HG03196 (cell line): ENCODE measurements at regions not wholly inside any gene's neighbourhood (a gene's known extent, or its start where the extent isn't known, plus 50 kb on each side); places are given as distances from the start of the nearest gene placed in this dataset.
"Not testable (repeated sequence)": the region's sequence is repeated elsewhere in the genome, so short reads cannot be mapped to it uniquely, and the experiment has no call there.

Source experiments
- ATAC-seq: cut with Tn5 transposase; IDR thresholded peaks from one replicate; pipeline ENCODE4 v1.9.1; 2021; ENCODE audit not compliant: unreplicated experiment

GRCh38 chr4:148684638-148685037 is 242.4 kb upstream of the NR3C2 start:
- no peak for ATAC-seq

- no peak for ATAC-seq
Measured at GRCh38 chr4:148680884-148681283, 238.7 kb upstream of the NR3C2 start.

GRCh38 chr4:148676344-148676743 is 234.1 kb upstream of the NR3C2 start:
- ATAC-seq = no peak

GRCh38 chr4:148674876-148675275 is 232.7 kb upstream of the NR3C2 start:
- ATAC-seq = no peak

- ATAC-seq = no peak
Measured at GRCh38 chr4:148664636-148665035, 222.4 kb upstream of the NR3C2 start.

- ATAC-seq = no peak
Measured at GRCh38 chr4:148654131-148654530, 211.9 kb upstream of the NR3C2 start.

GRCh38 chr4:148653681-148654080 is 211.5 kb upstream of the NR3C2 start:
- no peak for ATAC-seq

- no peak for ATAC-seq
Measured at GRCh38 chr4:148651991-148652390, 209.8 kb upstream of the NR3C2 start.

- no peak for ATAC-seq
Measured at GRCh38 chr4:148649652-148650331, 207.6 kb upstream of the NR3C2 start.

GRCh38 chr4:148643851-148644250 is 201.6 kb upstream of the NR3C2 start:
- ATAC-seq = no peak

- no peak for ATAC-seq
Measured at GRCh38 chr4:148642907-148643306, 200.7 kb upstream of the NR3C2 start.

GRCh38 chr4:148638079-148638478 is 195.9 kb upstream of the NR3C2 start:
- not testable (repeated sequence) for ATAC-seq

GRCh38 chr4:148637453-148637852 is 195.2 kb upstream of the NR3C2 start:
- ATAC-seq = not testable (repeated sequence)

GRCh38 chr4:148634476-148634875 is 192.3 kb upstream of the NR3C2 start:
- ATAC-seq = no peak

- ATAC-seq = no peak
Measured at GRCh38 chr4:148633720-148634119, 191.5 kb upstream of the NR3C2 start.

- ATAC-seq = no peak
Measured at GRCh38 chr4:148632476-148632875, 190.3 kb upstream of the NR3C2 start.

GRCh38 chr4:148630051-148630450 is 187.8 kb upstream of the NR3C2 start:
- no peak for ATAC-seq

GRCh38 chr4:148618856-148619255 is 176.6 kb upstream of the NR3C2 start:
- ATAC-seq = no peak

- no peak for ATAC-seq
Measured at GRCh38 chr4:148608968-148609367, 166.8 kb upstream of the NR3C2 start.

GRCh38 chr4:148598418-148599207 is 156.4 kb upstream of the NR3C2 start:
- not testable (repeated sequence) for ATAC-seq

GRCh38 chr4:148589182-148589581 is 147.0 kb upstream of the NR3C2 start:
- ATAC-seq = no peak

GRCh38 chr4:148575577-148575976 is 133.4 kb upstream of the NR3C2 start:
- ATAC-seq = no peak
